Fibroblast of skin of abdomen (primary cell): ENCODE measurements at regions not wholly inside any gene's neighbourhood (a gene's known extent, or its start where the extent isn't known, plus 50 kb on each side); places are given as distances from the start of the nearest gene placed in this dataset.

ENCODE experiments used
- DNase-seq: peaks from one replicate; pipeline ENCODE4 v3.0.0-alpha.2; 2013

- no peak for DNase-seq
These were observed 60.2 kb upstream of the DGKB start for GRCh38 chr7:14962778-14963177.

GRCh38 chr7:14960721-14961120, 58.2 kb upstream of the DGKB start:
- no peak for DNase-seq

GRCh38 chr7:14959339-14959738, 56.8 kb upstream of the DGKB start:
- DNase-seq: no peak

- no peak for DNase-seq
These were observed 51.5 kb upstream of the DGKB start for GRCh38 chr7:14954035-14954434.
